ENCODE measurements at regions not wholly inside any gene's neighbourhood (a gene's known extent, or its start where the extent isn't known, plus 50 kb on each side); places are given as distances from the start of the nearest gene placed in this dataset.
A peak's percentile ranks its signal among the peaks of the same experiment; 100 is the strongest.

- in situ Hi-C loops (cut with HindIII; ENCODE audit: low pct_ligation_motif_present, low sequenced_read_pairs) = no loop called here
- DNase-seq = peak; percentile 54
- H3K27me3 ChIP-seq (replicated peaks) = no peaks in the 10 kb centered on the region
- no peaks in the 10 kb centered on the region for H3K36me3 ChIP-seq (replicated peaks)
- H3K4me3 ChIP-seq (ENCODE audit: low read depth, low read length) = no peak overlapping the region
- TF ChIP-seq CTCF (IDR thresholded peaks at IDR 0.05; ENCODE audit: low read depth, low read length, missing control alignments) = no peak
- H3K27ac ChIP-seq = no peak overlapping the region
These were observed 292.3 kb downstream of the METTL15 start for GRCh38 chr11:28400331-28401100.

GRCh38 chr11:28393348-28393747, 285.2 kb downstream of the METTL15 start:
- DNase-seq = no peak
- TF ChIP-seq CTCF (IDR thresholded peaks at IDR 0.05; ENCODE audit: low read depth, low read length, missing control alignments) = no peak
- in situ Hi-C loops (cut with HindIII; ENCODE audit: low pct_ligation_motif_present, low sequenced_read_pairs) = no loop called here
- no peaks in the 10 kb centered on the region for H3K36me3 ChIP-seq (replicated peaks)
- no peak overlapping the region for H3K4me3 ChIP-seq (ENCODE audit: low read depth, low read length)
- no peaks in the 10 kb centered on the region for H3K27me3 ChIP-seq (replicated peaks)
- no peak overlapping the region for H3K27ac ChIP-seq

GRCh38 chr11:28384418-28384817, 276.2 kb downstream of the METTL15 start:
- DNase-seq = peak; percentile 99

GRCh38 chr11:28383456-28383855, 275.3 kb downstream of the METTL15 start:
- Histone ChIP-seq H3K27ac (peak overlapping the region; percentile 91), H3K36me3 (replicated peaks) (no peaks in the 10 kb centered on the region), H3K27me3 (replicated peaks) (no peaks in the 10 kb centered on the region), H3K4me3 (ENCODE audit: low read depth, low read length) (no peak overlapping the region)
- DNase-seq = peak; percentile 2
- in situ Hi-C loops (cut with HindIII; ENCODE audit: low pct_ligation_motif_present, low sequenced_read_pairs) = no loop called here
- no peak for TF ChIP-seq CTCF (IDR thresholded peaks at IDR 0.05; ENCODE audit: low read depth, low read length, missing control alignments)

More at GRCh38 chr11:28384418-28384817, 276.2 kb downstream of the METTL15 start:
- no peaks in the 10 kb centered on the region for H3K27me3 ChIP-seq (replicated peaks)
- H3K27ac ChIP-seq = peak overlapping the region; percentile 91
- in situ Hi-C loops (cut with HindIII; ENCODE audit: low pct_ligation_motif_present, low sequenced_read_pairs) = no loop called here
- TF ChIP-seq CTCF (IDR thresholded peaks at IDR 0.05; ENCODE audit: low read depth, low read length, missing control alignments) = no peak
- H3K36me3 ChIP-seq (replicated peaks) = no peaks in the 10 kb centered on the region
- no peak overlapping the region for H3K4me3 ChIP-seq (ENCODE audit: low read depth, low read length)

Measured in brain microvascular endothelial cell (primary cell).